Endothelial cell of umbilical vein (primary cell): ENCODE measurements at regions not wholly inside any gene's neighbourhood (a gene's known extent, or its start where the extent isn't known, plus 50 kb on each side); places are given as distances from the start of the nearest gene placed in this dataset.

ENCODE experiments used
- FOS ChIP-seq: IDR thresholded peaks from 2 replicates; pipeline ENCODE4 v1.6.1; 2011; ENCODE audit warnings: mild to moderate bottlenecking, low read length, moderate library complexity, borderline replicate concordance; ENCODE audit not compliant: insufficient read depth
- GATA2 ChIP-seq: IDR thresholded peaks from 2 replicates; pipeline ENCODE4 v1.7.0; 2011; ENCODE audit warnings: low read depth, mild to moderate bottlenecking, moderate library complexity, mixed read lengths, low read length; ENCODE audit not compliant: insufficient read length, insufficient read depth
- MAX ChIP-seq: IDR thresholded peaks from 2 replicates; pipeline ENCODE4 v1.6.1; 2011; ENCODE audit not compliant: insufficient read depth, insufficient read length
- MYC ChIP-seq: IDR thresholded peaks from one replicate; pipeline ENCODE4 v1.6.1; 2011; ENCODE audit warnings: mild to moderate bottlenecking, low read depth, low read length
- POLR2AphosphoS5 ChIP-seq: IDR thresholded peaks from 2 replicates; pipeline ENCODE4 v1.6.1; 2012; ENCODE audit warnings: low read depth, mild to moderate bottlenecking, control low read depth, low read length, moderate library complexity; ENCODE audit not compliant: insufficient read depth

- TF ChIP-seq POLR2AphosphoS5 (no peak), GATA2 (no peak), MAX (no peak), FOS (no peak), MYC (no peak)
Measured at GRCh38 chr13:72462726-72463125, 264.7 kb downstream of the MZT1 start.
